ENCODE measurements at regions not wholly inside any gene's neighbourhood (a gene's known extent, or its start where the extent isn't known, plus 50 kb on each side); places are given as distances from the start of the nearest gene placed in this dataset.

DNA sequence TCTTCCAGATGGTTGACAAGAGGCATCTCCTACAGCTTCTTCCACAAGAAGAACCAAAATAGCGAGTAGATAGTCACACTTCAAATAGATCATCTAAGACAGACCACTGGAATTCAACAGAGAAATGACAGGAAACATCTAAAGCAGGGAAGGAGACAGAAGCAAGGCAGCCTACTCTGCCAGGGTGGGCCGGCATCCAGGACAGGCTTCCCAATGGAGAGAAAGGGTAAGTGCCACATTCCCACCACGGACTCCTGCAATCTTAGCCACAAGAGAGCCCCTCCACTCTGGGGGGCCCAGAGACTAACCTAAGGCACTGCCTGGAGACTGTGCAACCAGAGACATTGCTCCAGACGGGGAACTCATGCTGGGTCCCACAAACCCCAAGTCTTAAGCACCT is 154.5 kb downstream of the NDUFA12 start:
- POLR2A ChIA-PET: no interaction called here
- Histone ChIP-seq H3K4me1 (ENCODE audit: control insufficient read depth in 1 of 2, insufficient read depth in 2 of 2, low read depth in 1 of 2, low read length in 1 of 2) (no peaks in the 10 kb centered on the region; a peak in 1 of 4 replicates), H3K4me3 (ENCODE audit: low read depth in 2 of 2, low read length in 1 of 2) (no peak overlapping the region), H3K4me2 (no peak overlapping the region), H3K27ac (ENCODE audit: low read depth in 2 of 2, low read length in 1 of 2) (no peak overlapping the region), H2AFZ (ENCODE audit: low read depth) (no peak overlapping the region), H4K20me1 (ENCODE audit: insufficient read depth) (no peaks in the 10 kb centered on the region), H3K9ac (no peak overlapping the region), H3K9me2 (no peaks in the 10 kb centered on the region), H3F3A (replicated peaks; ENCODE audit: insufficient read depth) (no peaks in the 10 kb centered on the region), H3K9me3 (no peaks in the 10 kb centered on the region), H3K27me3 (ENCODE audit: insufficient read depth) (no peaks in the 10 kb centered on the region), H3K36me3 (replicated peaks in 1 of 2; ENCODE audit: control insufficient read depth in 1 of 2, insufficient read depth in 2 of 2, low read length in 1 of 2) (no peaks in the 10 kb centered on the region), H3K79me2 (ENCODE audit: insufficient read depth) (no peaks in the 10 kb centered on the region)
- TF ChIP-seq FOSL2 (IDR thresholded peaks at IDR 0.05; ENCODE audit: borderline replicate concordance, low read depth): no peak
- CTCF ChIA-PET: interaction anchor here (1.2 kb wide), 1 partner anchor 26 kb away, joined by 3 read pairs; no protein-coding TSS in a partner anchor
- 48% methylated on average over 4 of the region's 4 CpGs for WGBS (ENCODE audit: low lambda C conversion rate)
- no peak for DNase-seq

DNA sequence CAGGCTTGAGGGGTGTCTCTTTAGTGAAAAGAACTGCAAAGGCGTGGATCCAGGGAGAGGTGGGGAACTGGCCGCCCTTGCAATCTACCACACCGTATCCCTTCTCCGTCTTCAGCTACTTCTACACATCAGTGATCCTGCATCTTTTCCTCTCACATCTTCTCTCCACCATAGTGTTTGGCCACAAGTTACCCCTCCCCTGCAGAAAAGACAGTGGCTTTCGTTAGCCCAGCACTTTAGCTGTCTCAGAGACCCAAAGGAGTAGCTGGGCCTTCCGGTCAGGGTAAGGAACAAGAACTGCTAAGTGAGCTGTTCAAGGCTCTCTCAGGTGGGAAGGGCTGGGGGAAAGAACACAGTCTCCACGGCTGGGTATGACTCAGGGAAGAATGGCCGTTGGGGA is 158.4 kb downstream of the NDUFA12 start:
- H2AFZ ChIP-seq (ENCODE audit: low read depth): no peak overlapping the region
- no peaks in the 10 kb centered on the region for H3K79me2 ChIP-seq (ENCODE audit: insufficient read depth)
- H3K4me3 ChIP-seq (ENCODE audit: low read depth in 2 of 2, low read length in 1 of 2): no peak overlapping the region
- CTCF ChIA-PET: no interaction called here
- no peaks in the 10 kb centered on the region for H3K27me3 ChIP-seq (ENCODE audit: insufficient read depth)
- no peak overlapping the region for H3K4me2 ChIP-seq
- H3K36me3 ChIP-seq (replicated peaks in 1 of 2; ENCODE audit: control insufficient read depth in 1 of 2, insufficient read depth in 2 of 2, low read length in 1 of 2): no peaks in the 10 kb centered on the region
- no peaks in the 10 kb centered on the region; a peak in 1 of 4 replicates for H3K4me1 ChIP-seq (ENCODE audit: control insufficient read depth in 1 of 2, insufficient read depth in 2 of 2, low read depth in 1 of 2, low read length in 1 of 2)
- TF ChIP-seq, protein P1, sequence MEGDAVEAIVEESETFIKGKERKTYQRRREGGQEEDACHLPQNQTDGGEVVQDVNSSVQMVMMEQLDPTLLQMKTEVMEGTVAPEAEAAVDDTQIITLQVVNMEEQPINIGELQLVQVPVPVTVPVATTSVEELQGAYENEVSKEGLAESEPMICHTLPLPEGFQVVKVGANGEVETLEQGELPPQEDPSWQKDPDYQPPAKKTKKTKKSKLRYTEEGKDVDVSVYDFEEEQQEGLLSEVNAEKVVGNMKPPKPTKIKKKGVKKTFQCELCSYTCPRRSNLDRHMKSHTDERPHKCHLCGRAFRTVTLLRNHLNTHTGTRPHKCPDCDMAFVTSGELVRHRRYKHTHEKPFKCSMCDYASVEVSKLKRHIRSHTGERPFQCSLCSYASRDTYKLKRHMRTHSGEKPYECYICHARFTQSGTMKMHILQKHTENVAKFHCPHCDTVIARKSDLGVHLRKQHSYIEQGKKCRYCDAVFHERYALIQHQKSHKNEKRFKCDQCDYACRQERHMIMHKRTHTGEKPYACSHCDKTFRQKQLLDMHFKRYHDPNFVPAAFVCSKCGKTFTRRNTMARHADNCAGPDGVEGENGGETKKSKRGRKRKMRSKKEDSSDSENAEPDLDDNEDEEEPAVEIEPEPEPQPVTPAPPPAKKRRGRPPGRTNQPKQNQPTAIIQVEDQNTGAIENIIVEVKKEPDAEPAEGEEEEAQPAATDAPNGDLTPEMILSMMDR (IDR thresholded peaks at IDR 0.05): no peak
- TF ChIP-seq RXRA (IDR thresholded peaks at IDR 0.05; ENCODE audit: borderline replicate concordance, low read depth) (no peak), EP300 (IDR thresholded peaks at IDR 0.05; ENCODE audit: borderline replicate concordance in 1 of 2, low read depth in 1 of 2, low read length in 1 of 2) (no peak), RAD21 (IDR thresholded peaks at IDR 0.05; ENCODE audit: low read length) (no peak), MXI1 (IDR thresholded peaks at IDR 0.05; ENCODE audit: low read depth, low read length) (no peak), CHD2 (IDR thresholded peaks at IDR 0.05; ENCODE audit: low read length, partially characterized antibody) (no peak), FOSL2 (IDR thresholded peaks at IDR 0.05; ENCODE audit: borderline replicate concordance, low read depth) (no peak), MEF2A (IDR thresholded peaks at IDR 0.05; ENCODE audit: borderline replicate concordance, low read depth) (no peak), NRF1 (IDR thresholded peaks at IDR 0.05; ENCODE audit: low read depth, low read length) (no peak), JUND (IDR thresholded peaks at IDR 0.05) (no peak), YY1 (IDR thresholded peaks at IDR 0.05; ENCODE audit: low read depth) (no peak), FOXM1 (IDR thresholded peaks at IDR 0.05; ENCODE audit: low read depth) (no peak), TEAD4 (IDR thresholded peaks at IDR 0.05; ENCODE audit: borderline replicate concordance, insufficient read depth) (no peak), TCF12 (IDR thresholded peaks at IDR 0.05) (no peak)
- TF ChIP-seq, protein P2, sequence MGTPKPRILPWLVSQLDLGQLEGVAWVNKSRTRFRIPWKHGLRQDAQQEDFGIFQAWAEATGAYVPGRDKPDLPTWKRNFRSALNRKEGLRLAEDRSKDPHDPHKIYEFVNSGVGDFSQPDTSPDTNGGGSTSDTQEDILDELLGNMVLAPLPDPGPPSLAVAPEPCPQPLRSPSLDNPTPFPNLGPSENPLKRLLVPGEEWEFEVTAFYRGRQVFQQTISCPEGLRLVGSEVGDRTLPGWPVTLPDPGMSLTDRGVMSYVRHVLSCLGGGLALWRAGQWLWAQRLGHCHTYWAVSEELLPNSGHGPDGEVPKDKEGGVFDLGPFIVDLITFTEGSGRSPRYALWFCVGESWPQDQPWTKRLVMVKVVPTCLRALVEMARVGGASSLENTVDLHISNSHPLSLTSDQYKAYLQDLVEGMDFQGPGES (IDR thresholded peaks at IDR 0.05; ENCODE audit: low read depth, low read length): no peak
- TF ChIP-seq, protein P3, sequence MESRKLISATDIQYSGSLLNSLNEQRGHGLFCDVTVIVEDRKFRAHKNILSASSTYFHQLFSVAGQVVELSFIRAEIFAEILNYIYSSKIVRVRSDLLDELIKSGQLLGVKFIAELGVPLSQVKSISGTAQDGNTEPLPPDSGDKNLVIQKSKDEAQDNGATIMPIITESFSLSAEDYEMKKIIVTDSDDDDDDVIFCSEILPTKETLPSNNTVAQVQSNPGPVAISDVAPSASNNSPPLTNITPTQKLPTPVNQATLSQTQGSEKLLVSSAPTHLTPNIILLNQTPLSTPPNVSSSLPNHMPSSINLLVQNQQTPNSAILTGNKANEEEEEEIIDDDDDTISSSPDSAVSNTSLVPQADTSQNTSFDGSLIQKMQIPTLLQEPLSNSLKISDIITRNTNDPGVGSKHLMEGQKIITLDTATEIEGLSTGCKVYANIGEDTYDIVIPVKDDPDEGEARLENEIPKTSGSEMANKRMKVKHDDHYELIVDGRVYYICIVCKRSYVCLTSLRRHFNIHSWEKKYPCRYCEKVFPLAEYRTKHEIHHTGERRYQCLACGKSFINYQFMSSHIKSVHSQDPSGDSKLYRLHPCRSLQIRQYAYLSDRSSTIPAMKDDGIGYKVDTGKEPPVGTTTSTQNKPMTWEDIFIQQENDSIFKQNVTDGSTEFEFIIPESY (IDR thresholded peaks at IDR 0.05; ENCODE audit: borderline replicate concordance, low read depth): no peak
- TF ChIP-seq, protein P4, sequence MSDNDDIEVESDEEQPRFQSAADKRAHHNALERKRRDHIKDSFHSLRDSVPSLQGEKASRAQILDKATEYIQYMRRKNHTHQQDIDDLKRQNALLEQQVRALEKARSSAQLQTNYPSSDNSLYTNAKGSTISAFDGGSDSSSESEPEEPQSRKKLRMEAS (IDR thresholded peaks at IDR 0.05; ENCODE audit: low read depth): no peak
- TF ChIP-seq, protein P5, sequence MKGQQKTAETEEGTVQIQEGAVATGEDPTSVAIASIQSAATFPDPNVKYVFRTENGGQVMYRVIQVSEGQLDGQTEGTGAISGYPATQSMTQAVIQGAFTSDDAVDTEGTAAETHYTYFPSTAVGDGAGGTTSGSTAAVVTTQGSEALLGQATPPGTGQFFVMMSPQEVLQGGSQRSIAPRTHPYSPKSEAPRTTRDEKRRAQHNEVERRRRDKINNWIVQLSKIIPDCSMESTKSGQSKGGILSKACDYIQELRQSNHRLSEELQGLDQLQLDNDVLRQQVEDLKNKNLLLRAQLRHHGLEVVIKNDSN (IDR thresholded peaks at IDR 0.05; ENCODE audit: borderline replicate concordance, low read depth): no peak
- POLR2A ChIA-PET: no interaction called here
- no peaks in the 10 kb centered on the region for H4K20me1 ChIP-seq (ENCODE audit: insufficient read depth)
- no peak for DNase-seq
- no peaks in the 10 kb centered on the region for H3F3A ChIP-seq (replicated peaks; ENCODE audit: insufficient read depth)
- no peaks in the 10 kb centered on the region for H3K9me2 ChIP-seq
- no peak overlapping the region for H3K27ac ChIP-seq (ENCODE audit: low read depth in 2 of 2, low read length in 1 of 2)
- WGBS (ENCODE audit: low lambda C conversion rate): 51% methylated on average over 8 of the region's 8 CpGs
- no peak overlapping the region for H3K9ac ChIP-seq
- H3K9me3 ChIP-seq: no peaks in the 10 kb centered on the region

Data from SK-N-SH (cell line).